Ammon's horn (tissue), 1 donor: ENCODE measurements at regions not wholly inside any gene's neighbourhood (a gene's known extent, or its start where the extent isn't known, plus 50 kb on each side); places are given as distances from the start of the nearest gene placed in this dataset.
"Not testable (repeated sequence)": the region's sequence is repeated elsewhere in the genome, so short reads cannot be mapped to it uniquely, and the experiment has no call there.

Source experiments
- DNase-seq: peaks from one replicate; pipeline ENCODE4 v3.0.0-alpha.2; 2016; ENCODE audit warnings: low spot score

- DNase-seq = no peak
Observed at GRCh38 chr3:20729185-20729584, 543.2 kb upstream of the SGO1 start.

- no peak for DNase-seq
Observed at GRCh38 chr3:20726786-20727185, 540.8 kb upstream of the SGO1 start.

GRCh38 chr3:20724241-20724640, 538.2 kb upstream of the SGO1 start:
- no peak for DNase-seq

- not testable (repeated sequence) for DNase-seq
Observed at GRCh38 chr3:20716425-20716824, 530.4 kb upstream of the SGO1 start.

- DNase-seq = no peak
Observed at GRCh38 chr3:20701641-20702040, 515.6 kb upstream of the SGO1 start.

GRCh38 chr3:20700714-20701113, 514.7 kb upstream of the SGO1 start:
- DNase-seq = peak; percentile 3

GRCh38 chr3:20698896-20699295, 512.9 kb upstream of the SGO1 start:
- no peak for DNase-seq

GRCh38 chr3:20696388-20697150, 510.6 kb upstream of the SGO1 start:
- no peak for DNase-seq

GRCh38 chr3:20692675-20693074, 506.7 kb upstream of the SGO1 start:
- no peak for DNase-seq

- DNase-seq = no peak
Observed at GRCh38 chr3:20683910-20684309, 497.9 kb upstream of the SGO1 start.

GRCh38 chr3:20682573-20682972, 496.6 kb upstream of the SGO1 start:
- DNase-seq = no peak

- DNase-seq = no peak
Observed at GRCh38 chr3:20680990-20681628, 495.1 kb upstream of the SGO1 start.

- no peak for DNase-seq
Observed at GRCh38 chr3:20673866-20674265, 487.9 kb upstream of the SGO1 start.

- DNase-seq = peak; percentile 38
Observed at GRCh38 chr3:20669675-20670074, 483.7 kb upstream of the SGO1 start.

- DNase-seq = peak; percentile 51
Observed at GRCh38 chr3:20669184-20669583, 483.2 kb upstream of the SGO1 start.

- DNase-seq = peak; percentile 3
Observed at GRCh38 chr3:20668411-20668810, 482.4 kb upstream of the SGO1 start.

- DNase-seq = no peak
Observed at GRCh38 chr3:20666091-20666490, 480.1 kb upstream of the SGO1 start.

GRCh38 chr3:20658491-20658890, 472.5 kb upstream of the SGO1 start:
- no peak for DNase-seq

GRCh38 chr3:20657560-20657959, 471.6 kb upstream of the SGO1 start:
- DNase-seq = no peak

GRCh38 chr3:20652231-20652986, 466.4 kb upstream of the SGO1 start:
- DNase-seq = no peak

GRCh38 chr3:20648921-20649381, 462.9 kb upstream of the SGO1 start:
- DNase-seq = no peak

- DNase-seq = no peak
Observed at GRCh38 chr3:20648294-20648693, 462.3 kb upstream of the SGO1 start.

- no peak for DNase-seq
Observed at GRCh38 chr3:20646425-20646824, 460.4 kb upstream of the SGO1 start.
